ENCODE measurements at regions not wholly inside any gene's neighbourhood (a gene's known extent, or its start where the extent isn't known, plus 50 kb on each side); places are given as distances from the start of the nearest gene placed in this dataset.
A peak's percentile ranks its signal among the peaks of the same experiment; 100 is the strongest.

- Mint-ChIP-seq H3K36me3 (ENCODE audit: insufficient read depth, unreplicated experiment) (peaks cover 7% of the 10 kb centered on the region), H3K9me3 (ENCODE audit: unreplicated experiment) (no peaks in the 10 kb centered on the region)
- no TSS peak for BruUV-seq (replicated peaks)
Observed at GRCh38 chr4:35506161-35506560, 738.2 kb downstream of the ARAP2 start.

GRCh38 chr4:35511851-35512250, 732.5 kb downstream of the ARAP2 start:
- no TSS peak for BruUV-seq (replicated peaks)

More at GRCh38 chr4:35506161-35506560, 738.2 kb downstream of the ARAP2 start:
- no peak for TF ChIP-seq CTCF (IDR thresholded peaks at IDR 0.05; ENCODE audit: unreplicated experiment)
- Mint-ChIP-seq H3K4me1 (ENCODE audit: insufficient read depth, unreplicated experiment) (no peaks in the 10 kb centered on the region), H3K27me3 (ENCODE audit: insufficient read depth, unreplicated experiment) (no peaks in the 10 kb centered on the region), H3K4me3 (ENCODE audit: unreplicated experiment) (no peak overlapping the region), H3K27ac (ENCODE audit: low read depth, unreplicated experiment) (no peak overlapping the region)
- intact Hi-C loops (cut with micrococcal nuclease): no loop called here
- ChIA-PET POLR2A (no interaction called here), CTCF (no interaction called here)
- DNase-seq (ENCODE audit: unreplicated experiment): no peak

GRCh38 chr4:35516102-35516501, 728.2 kb downstream of the ARAP2 start:
- intact Hi-C loops (cut with micrococcal nuclease): no loop called here
- H3K27ac Mint-ChIP-seq (ENCODE audit: low read depth, unreplicated experiment): no peak overlapping the region
- H3K4me3 Mint-ChIP-seq (ENCODE audit: unreplicated experiment): no peak overlapping the region
- ChIA-PET POLR2A (no interaction called here), CTCF (no interaction called here)
- no TSS peak for BruUV-seq (replicated peaks)
- peaks cover 7% of the 10 kb centered on the region for H3K4me1 Mint-ChIP-seq (ENCODE audit: insufficient read depth, unreplicated experiment)
- H3K9me3 Mint-ChIP-seq (ENCODE audit: unreplicated experiment): peaks cover 7% of the 10 kb centered on the region
- no peak for TF ChIP-seq CTCF (IDR thresholded peaks at IDR 0.05; ENCODE audit: unreplicated experiment)
- no peaks in the 10 kb centered on the region for H3K36me3 Mint-ChIP-seq (ENCODE audit: insufficient read depth, unreplicated experiment)
- no peaks in the 10 kb centered on the region for H3K27me3 Mint-ChIP-seq (ENCODE audit: insufficient read depth, unreplicated experiment)
- DNase-seq (ENCODE audit: unreplicated experiment): no peak

More at GRCh38 chr4:35511851-35512250, 732.5 kb downstream of the ARAP2 start:
- DNase-seq (ENCODE audit: unreplicated experiment): peak; percentile 17
- Mint-ChIP-seq H3K4me1 (ENCODE audit: insufficient read depth, unreplicated experiment) (no peaks in the 10 kb centered on the region), H3K4me3 (ENCODE audit: unreplicated experiment) (no peak overlapping the region), H3K36me3 (ENCODE audit: insufficient read depth, unreplicated experiment) (no peaks in the 10 kb centered on the region), H3K9me3 (ENCODE audit: unreplicated experiment) (no peaks in the 10 kb centered on the region), H3K27ac (ENCODE audit: low read depth, unreplicated experiment) (no peak overlapping the region), H3K27me3 (ENCODE audit: insufficient read depth, unreplicated experiment) (no peaks in the 10 kb centered on the region)
- TF ChIP-seq CTCF (IDR thresholded peaks at IDR 0.05; ENCODE audit: unreplicated experiment): no peak
- ChIA-PET POLR2A (interaction anchor here (0.9 to 1.0 kb wide), 2 partner anchors 11 to 13 kb away, joined by 3 to 4 read pairs; no protein-coding TSS in a partner anchor), CTCF (no interaction called here)
- intact Hi-C loops (cut with micrococcal nuclease): no loop called here

- DNase-seq (ENCODE audit: unreplicated experiment): peak; percentile 77
Observed at GRCh38 chr4:35520059-35520458, 724.3 kb downstream of the ARAP2 start.

More at GRCh38 chr4:35520059-35520458, 724.3 kb downstream of the ARAP2 start:
- intact Hi-C loops (cut with micrococcal nuclease): no loop called here
- Mint-ChIP-seq H3K4me3 (ENCODE audit: unreplicated experiment) (no peak overlapping the region), H3K27ac (ENCODE audit: low read depth, unreplicated experiment) (peak overlapping the region; percentile 78), H3K36me3 (ENCODE audit: insufficient read depth, unreplicated experiment) (peaks cover 7% of the 10 kb centered on the region), H3K4me1 (ENCODE audit: insufficient read depth, unreplicated experiment) (peaks cover 12% of the 10 kb centered on the region), H3K27me3 (ENCODE audit: insufficient read depth, unreplicated experiment) (no peaks in the 10 kb centered on the region), H3K9me3 (ENCODE audit: unreplicated experiment) (peaks cover 18% of the 10 kb centered on the region)
- BruUV-seq (replicated peaks): no TSS peak
- CTCF ChIA-PET: no interaction called here
- TF ChIP-seq CTCF (IDR thresholded peaks at IDR 0.05; ENCODE audit: unreplicated experiment): no peak
- POLR2A ChIA-PET: no interaction called here

Data from MCF 10A (cell line).